Psoas muscle (tissue), 7 donors: ENCODE measurements at regions not wholly inside any gene's neighbourhood (a gene's known extent, or its start where the extent isn't known, plus 50 kb on each side); places are given as distances from the start of the nearest gene placed in this dataset.

Experiments
- ATAC-seq, 4 donors: fragments of 200-7000 bp; cut with Tn5 transposase; one replicate each; pipeline ENCODE4 v1.9.1; 2020; ENCODE audit warnings: moderate library complexity in 3 of 4, mild to moderate bottlenecking in 2 of 4
- DNase-seq, 2 donors: peaks; one replicate each; pipeline ENCODE4 v3.0.0-alpha.2; 2020
- H3K27ac ChIP-seq: fragments of 200-600 bp; one replicate; pipeline ENCODE4 v1.8.0; 2022
- H3K27me3 ChIP-seq, 3 donors: fragments of 200-600 bp in 1 of 3; one replicate each; pipeline versions ENCODE4 v1.6.1 to v1.8.0; 2013 to 2022; ENCODE audit warnings: low read length in 2 of 3, mild to moderate bottlenecking in 2 of 3, moderate library complexity in 1 of 3; ENCODE audit not compliant: insufficient read depth in 3 of 3
- H3K36me3 ChIP-seq, 2 donors: fragments of 200-600 bp in 1 of 2; one replicate each; pipeline versions ENCODE4 v1.6.1 to v1.8.0; 2013 to 2022; ENCODE audit warnings: low read depth in 1 of 2, mild to moderate bottlenecking in 1 of 2, moderate library complexity in 1 of 2; ENCODE audit not compliant: insufficient read depth in 1 of 2
- H3K4me1 ChIP-seq: fragments of 200-600 bp; one replicate; pipeline ENCODE4 v1.8.0; 2022
- H3K4me3 ChIP-seq: fragments of 200-600 bp; one replicate; pipeline ENCODE4 v1.8.0; 2022; ENCODE audit warnings: mild to moderate bottlenecking
- H3K9me3 ChIP-seq: fragments of 200-600 bp; one replicate; pipeline ENCODE4 v1.8.0; 2022
- CTCF ChIP-seq: fragments of 200-600 bp; IDR thresholded peaks from one replicate; pipeline ENCODE4 v1.8.0; 2022; ENCODE audit warnings: antibody characterized with exemption
- WGBS, 3 donors: extraction: QIAGEN DNeasy Blood & Tissue Kit; methylation state at CpG; one replicate each; pipeline versions ENCODE4 v1.1.6 to v1.1.7; 2013; 5-methylcytosine and 5-hydroxymethylcytosine counted together
- intact Hi-C, 2 donors: fragments of 100-400 bp; cut with DNase I; formaldehyde crosslinking; loops; one replicate each; pipeline versions ENCODE4 v1.11.0 to v1.14.2; 2022
- donor health status: healthy with polysubstance abuse.
- donor health status: DM: no; HTN: no; CAD: no; lungs with moderate emphysema.
- donor health status: Bipolar disorder and iron deficiency.
- donor health status: healthy.
- donor health status: DM: yes; HTN: yes; CAD: no.
- donor health status: DM: no; HTN: no; CAD: no.
- donor health status: DM: yes; HTN: yes; CAD: no.

DNA sequence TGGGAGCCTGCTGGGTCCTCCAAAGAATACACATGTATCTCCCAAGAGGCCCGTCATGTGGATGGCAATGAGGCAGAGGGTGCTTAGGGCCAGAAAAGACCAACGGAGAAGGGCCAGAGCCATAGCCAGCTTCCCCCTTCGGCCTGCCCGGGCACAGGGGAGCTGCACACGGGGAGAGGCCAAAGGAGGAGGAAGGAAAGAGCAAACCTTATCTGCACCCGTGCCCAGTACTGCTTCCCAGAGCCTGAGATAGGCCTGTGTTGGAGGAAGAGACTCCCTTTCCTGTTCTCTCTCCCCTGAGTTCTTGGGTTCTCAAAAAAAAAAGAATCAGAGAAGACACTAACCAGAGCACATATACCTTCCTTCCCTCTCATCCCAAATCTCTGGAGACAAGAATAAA lies 250.3 kb downstream of the ANAPC1 start:
- no peaks in the 10 kb centered on the region for H3K36me3 ChIP-seq
- TF ChIP-seq CTCF, result no peak
- H3K4me1 ChIP-seq, result peaks cover 7% of the 10 kb centered on the region
- 74 to 85% (median 82%) methylated on average over 5 to 6 of the region's 6 CpGs for WGBS, 3 donors
- intact Hi-C loops, result no loop called here
- peaks cover under 1% of the 10 kb centered on the region for H3K9me3 ChIP-seq
- no peaks in the 10 kb centered on the region for H3K27me3 ChIP-seq
- ATAC-seq (no peak), DNase-seq (no peak)
- no peak overlapping the region for H3K4me3 ChIP-seq
- H3K27ac ChIP-seq, result no peak overlapping the region

- Histone ChIP-seq H3K27me3 (no peaks in the 10 kb centered on the region), H3K4me3 (no peak overlapping the region), H3K36me3 (no peaks in the 10 kb centered on the region), H3K27ac (no peak overlapping the region), H3K9me3 (no peaks in the 10 kb centered on the region), H3K4me1 (peaks cover 13% of the 10 kb centered on the region)
- no peak for DNase-seq
- no peak for ATAC-seq
- TF ChIP-seq CTCF, result no peak
- WGBS, 3 donors, result 86 to 97% (median 89%) methylated on average over 2 of the region's 2 CpGs
- intact Hi-C loops, result no loop called here
Measured at GRCh38 chr2:111634050-111634794, 249.8 kb downstream of the ANAPC1 start.

- TF ChIP-seq CTCF, result no peak
- no peak for ATAC-seq
- H3K4me3 ChIP-seq, result no peak overlapping the region
- H3K27ac ChIP-seq, result no peak overlapping the region
- 77 to 80% (median 80%) methylated on average over 4 of the region's 4 CpGs for WGBS, 3 donors
- intact Hi-C loops, result no loop called here
- no peaks in the 10 kb centered on the region for H3K36me3 ChIP-seq
- no peaks in the 10 kb centered on the region for H3K27me3 ChIP-seq
- no peaks in the 10 kb centered on the region for H3K9me3 ChIP-seq
- DNase-seq, result no peak
- H3K4me1 ChIP-seq, result peaks cover 13% of the 10 kb centered on the region
Measured at GRCh38 chr2:111634995-111635538, 248.9 kb downstream of the ANAPC1 start.

DNA sequence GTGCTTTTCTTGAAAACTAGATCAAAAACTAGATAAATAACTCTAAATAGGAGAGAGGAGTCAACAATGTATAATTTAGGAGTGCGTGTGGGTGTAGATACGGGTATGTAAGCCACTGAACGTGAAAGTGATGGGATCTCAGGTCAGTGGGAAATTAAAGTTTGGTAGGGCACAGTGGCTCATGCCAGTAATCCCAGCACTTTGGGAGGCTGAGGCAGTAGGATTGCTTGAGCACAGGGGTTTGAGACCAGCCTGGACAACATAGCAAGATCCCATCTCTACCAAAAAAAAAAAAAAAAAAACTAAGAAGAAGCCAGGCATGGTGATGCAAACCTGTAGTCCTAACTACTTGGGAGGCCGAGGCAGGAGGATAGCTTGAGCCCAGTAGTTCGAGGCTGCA lies 247.1 kb downstream of the ANAPC1 start:
- no peaks in the 10 kb centered on the region for H3K36me3 ChIP-seq
- no peaks in the 10 kb centered on the region for H3K27me3 ChIP-seq
- intact Hi-C loops, result no loop called here
- no peak overlapping the region for H3K4me3 ChIP-seq
- no peak for DNase-seq
- 95 to 97% (median 96%) methylated on average over 5 of the region's 5 CpGs for WGBS, 3 donors
- H3K4me1 ChIP-seq, result peaks cover 13% of the 10 kb centered on the region
- ATAC-seq, result no peak
- no peaks in the 10 kb centered on the region for H3K9me3 ChIP-seq
- TF ChIP-seq CTCF, result no peak
- H3K27ac ChIP-seq, result no peak overlapping the region
